GM10248 (cell line): ENCODE measurements at regions not wholly inside any gene's neighbourhood (a gene's known extent, or its start where the extent isn't known, plus 50 kb on each side); places are given as distances from the start of the nearest gene placed in this dataset.

Experiments
- CTCF ChIA-PET: fragments of 300-600 bp; sonication (Branson Sonifier 250); formaldehyde crosslinking; extraction: SDS; loops from one replicate; lab custom pipeline; 2021; ENCODE audit warnings: antibody characterized with exemption; lab: Yijun Ruan, JAX
- POLR2A ChIA-PET: fragments of 350-650 bp; sonication (Branson Sonifier 250); formaldehyde crosslinking; extraction: SDS; loops from one replicate; lab custom pipeline; 2020; ENCODE audit warnings: antibody characterized with exemption; lab: Yijun Ruan, JAX
- DNase-seq: peaks from one replicate; pipeline ENCODE4 v3.0.0; 2012; ENCODE audit errors: extremely low spot score
- CTCF ChIP-seq: IDR thresholded peaks from 2 replicates; pipeline ENCODE4 v1.5.1; 2012; ENCODE audit warnings: mild to moderate bottlenecking, low read depth; ENCODE audit errors: extremely low read depth, missing control alignments, control extremely low read depth

- no peak for DNase-seq
- ChIA-PET POLR2A (no interaction called here), CTCF (no interaction called here)
- TF ChIP-seq CTCF, result no peak
These were observed 330.3 kb downstream of the C11orf87 start for GRCh38 chr11:109752212-109752825.

GRCh38 chr11:109756521-109756920, 334.5 kb downstream of the C11orf87 start:
- TF ChIP-seq CTCF, result no peak
- POLR2A ChIA-PET, result no interaction called here
- CTCF ChIA-PET, result interaction anchor here (1.6 kb wide), 1 partner anchor 15 kb away, joined by 3 read pairs; no protein-coding TSS in a partner anchor
- DNase-seq, result no peak

GRCh38 chr11:109756951-109757350, 335.0 kb downstream of the C11orf87 start:
- TF ChIP-seq CTCF, result no peak
- ChIA-PET CTCF (interaction anchor here (1.3 to 1.6 kb wide), 2 partner anchors 8 to 15 kb away, joined by 3 read pairs; no protein-coding TSS in a partner anchor), POLR2A (no interaction called here)
- no peak for DNase-seq

- CTCF ChIA-PET, result no interaction called here
- DNase-seq, result no peak
- no peak for TF ChIP-seq CTCF
- POLR2A ChIA-PET, result no interaction called here
These were observed 330.6 kb upstream of the ZC3H12C start for GRCh38 chr11:109762546-109762945.

GRCh38 chr11:109765709-109766311, 327.4 kb upstream of the ZC3H12C start:
- ChIA-PET POLR2A (no interaction called here), CTCF (interaction anchor here (0.8 to 1.2 kb wide), 3 partner anchors 8 to 55 kb away, joined by 3 to 4 read pairs (median 3); no protein-coding TSS in a partner anchor)
- TF ChIP-seq CTCF, result no peak
- no peak for DNase-seq

GRCh38 chr11:109769858-109770257, 323.3 kb upstream of the ZC3H12C start:
- no peak for TF ChIP-seq CTCF
- no peak for DNase-seq
- ChIA-PET CTCF (interaction anchor here (0.7 to 1.4 kb wide), 4 partner anchors 8 to 33 kb away, joined by 3 to 4 read pairs (median 3); no protein-coding TSS in a partner anchor), POLR2A (no interaction called here)
